ENCODE measurements at regions not wholly inside any gene's neighbourhood (a gene's known extent, or its start where the extent isn't known, plus 50 kb on each side); places are given as distances from the start of the nearest gene placed in this dataset.

DNA sequence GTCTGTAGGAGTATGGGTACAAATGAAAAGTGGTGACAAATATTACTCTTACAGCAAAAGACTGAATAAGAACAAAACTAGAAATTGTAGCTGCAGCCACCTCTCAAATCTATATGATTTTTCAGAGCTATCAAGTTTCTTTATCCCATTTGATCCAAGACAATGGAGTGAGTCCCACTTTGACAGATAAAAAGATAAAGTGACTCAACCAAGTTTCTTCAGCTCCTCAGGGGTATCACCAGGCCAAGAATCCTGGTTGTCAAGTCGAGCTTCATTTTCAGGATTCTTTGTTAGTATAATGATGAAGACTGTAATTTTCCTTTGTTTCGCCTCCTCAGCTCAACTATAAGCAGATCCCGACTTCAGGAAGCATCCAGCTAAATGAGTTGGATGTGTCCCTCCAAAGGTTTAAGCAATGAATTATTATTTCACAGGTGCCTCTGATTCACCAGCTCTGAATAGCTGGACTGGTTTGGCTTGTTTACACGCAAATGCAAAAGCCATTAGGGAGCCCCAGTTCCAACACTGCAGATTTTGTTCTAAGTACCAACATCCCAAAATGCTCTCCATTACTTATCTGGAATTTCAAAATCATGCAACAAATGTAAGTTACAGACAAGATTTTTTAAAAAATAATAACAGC is 238.9 kb downstream of the MAFB start:
- no peak for DNase-seq (ENCODE audit: low read depth in 2 of 2)

DNA sequence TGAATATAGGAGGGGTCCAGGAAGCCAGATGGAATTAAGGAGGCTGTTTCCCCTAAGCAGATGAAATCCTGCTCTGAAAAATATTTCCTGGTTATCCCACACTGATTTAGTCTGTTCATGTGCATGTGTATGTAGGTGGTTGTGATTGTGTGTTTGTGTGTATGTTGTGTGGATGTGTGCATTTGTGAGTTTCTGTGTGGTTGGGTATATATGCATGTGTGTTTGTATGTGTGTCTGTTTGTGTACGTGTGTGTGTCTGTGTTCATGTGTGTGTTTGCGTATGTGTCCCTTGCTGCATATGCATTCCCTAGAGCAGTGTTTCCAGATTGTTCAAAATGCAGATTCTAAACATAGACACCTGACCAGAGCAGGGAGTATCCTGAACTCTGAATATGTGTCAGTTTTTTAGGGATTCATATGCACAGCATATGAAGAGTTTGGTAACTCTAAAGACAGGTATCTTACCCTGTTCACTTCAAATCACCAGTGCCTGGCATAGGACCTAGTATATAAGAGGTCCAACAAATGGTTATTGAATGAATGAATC is 239.8 kb downstream of the MAFB start:
- no peak for DNase-seq (ENCODE audit: low read depth in 2 of 2)

DNA sequence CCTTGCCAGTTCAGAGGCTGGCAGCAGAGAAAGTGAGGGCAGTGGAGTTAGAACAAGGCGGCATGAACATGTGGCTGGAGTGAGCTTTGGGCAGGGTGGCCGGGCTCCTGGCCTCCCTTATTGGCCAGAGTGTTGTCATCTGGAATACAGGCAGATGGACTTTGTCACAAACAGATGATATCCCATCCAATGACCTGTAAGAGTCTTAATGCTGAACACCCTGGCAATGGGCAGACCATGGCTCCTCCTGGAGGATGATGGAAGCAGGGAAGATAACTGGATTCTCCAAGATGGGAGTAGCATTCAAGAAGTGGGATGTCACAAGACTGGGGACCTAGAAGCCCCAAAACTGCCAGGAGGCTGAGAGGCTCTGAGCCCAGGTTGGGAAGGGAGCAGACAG is 242.1 kb downstream of the MAFB start:
- DNase-seq (ENCODE audit: low read depth in 2 of 2), result no peak

DNA sequence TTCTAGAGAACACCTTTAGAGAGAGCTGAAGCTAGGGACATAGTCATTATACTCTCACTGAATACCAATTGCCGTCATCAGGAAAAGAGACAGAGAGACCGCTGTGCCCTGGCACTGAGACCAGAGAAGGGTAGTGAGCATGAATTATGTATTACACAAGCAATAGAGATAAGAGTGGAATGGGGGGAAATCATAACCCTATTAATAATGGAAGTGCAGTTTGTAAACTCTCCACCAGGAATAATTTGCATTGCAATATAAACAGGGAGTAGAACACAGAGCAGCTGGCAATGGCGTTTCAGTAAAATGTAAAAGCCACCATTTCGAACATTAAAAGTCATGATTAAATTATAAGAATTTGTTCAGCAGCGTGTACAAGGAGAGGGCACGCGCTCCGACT is 244.5 kb downstream of the MAFB start:
- DNase-seq (ENCODE audit: low read depth in 2 of 2), result no peak

DNA sequence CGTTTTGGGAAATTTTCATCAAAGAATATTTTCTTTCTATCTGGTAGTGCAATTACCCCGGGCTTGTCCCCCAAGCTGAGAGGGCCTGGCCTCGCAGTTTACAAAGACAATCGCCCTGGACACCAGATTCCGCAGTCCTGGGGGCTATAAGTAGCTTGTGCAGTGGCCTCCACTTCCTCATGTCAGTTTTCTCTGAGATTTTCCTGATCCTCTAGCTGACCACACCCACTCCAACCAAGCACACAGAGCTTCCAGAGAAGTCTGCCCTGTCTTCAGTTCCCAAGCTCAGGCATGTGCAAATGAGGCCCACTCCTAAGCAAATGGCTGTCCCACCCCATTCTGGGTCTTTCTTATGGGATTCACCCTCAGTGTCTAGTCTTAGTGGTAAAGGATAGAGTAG is 245.3 kb downstream of the MAFB start:
- no peak for DNase-seq (ENCODE audit: low read depth in 2 of 2)

DNA sequence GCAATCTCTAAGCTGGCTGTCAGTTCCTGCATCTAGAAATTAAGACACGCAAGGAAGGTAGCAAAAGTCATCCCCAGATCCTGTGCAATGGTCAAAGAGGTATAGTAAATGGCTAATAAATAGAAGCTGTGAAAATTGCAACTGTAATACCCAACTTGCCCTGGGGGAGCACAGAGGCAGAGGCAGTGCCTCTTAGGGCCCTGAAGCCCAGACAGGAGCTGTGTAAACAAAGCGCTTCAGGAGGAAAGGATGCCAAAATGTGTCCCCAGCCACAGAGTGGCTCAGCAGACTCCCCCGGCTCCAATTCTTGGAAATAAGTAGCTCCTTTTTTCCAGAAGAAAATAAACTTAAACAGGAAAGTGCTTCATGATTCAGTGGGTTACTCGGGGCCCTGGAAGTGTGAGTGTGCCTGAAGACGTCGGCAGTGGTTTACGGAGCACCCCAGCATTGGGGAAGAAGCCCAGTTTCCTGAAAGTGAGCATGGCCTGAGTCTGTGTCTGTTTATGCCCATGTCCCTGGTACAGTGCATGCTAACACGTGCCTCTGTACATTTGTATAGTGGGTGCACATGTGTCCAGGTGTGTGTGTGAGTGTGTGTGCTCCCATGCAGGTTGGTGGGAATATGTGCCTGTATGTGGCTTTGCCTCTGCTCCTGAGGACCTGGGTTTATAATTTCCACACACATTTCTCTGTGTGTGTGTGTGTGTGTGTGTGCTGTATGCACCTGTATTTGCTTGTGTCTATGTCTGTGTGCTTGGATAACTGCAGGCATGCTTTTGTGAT is 246.7 kb downstream of the MAFB start:
- no peak for DNase-seq (ENCODE audit: low read depth in 2 of 2)

DNA sequence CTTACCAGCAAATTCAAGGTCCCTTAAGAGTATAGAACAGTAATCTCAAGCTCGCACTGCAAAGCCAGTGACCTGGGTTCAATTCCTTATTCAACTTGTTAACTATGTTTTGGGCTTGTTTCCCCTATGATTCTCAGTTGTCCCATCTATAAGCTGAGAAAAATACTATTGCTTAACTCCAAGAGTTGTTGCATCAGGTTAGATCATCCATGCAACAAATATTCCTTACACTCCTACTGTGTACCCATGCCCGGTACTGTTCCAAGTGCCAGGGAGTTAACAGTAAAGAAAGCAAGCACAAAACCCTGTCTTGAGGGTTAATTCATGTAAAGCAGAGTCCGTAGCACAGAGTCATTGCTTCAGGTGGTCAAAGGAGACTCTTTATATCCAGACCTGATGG is 247.3 kb downstream of the MAFB start:
- no peak for DNase-seq (ENCODE audit: low read depth in 2 of 2)

DNA sequence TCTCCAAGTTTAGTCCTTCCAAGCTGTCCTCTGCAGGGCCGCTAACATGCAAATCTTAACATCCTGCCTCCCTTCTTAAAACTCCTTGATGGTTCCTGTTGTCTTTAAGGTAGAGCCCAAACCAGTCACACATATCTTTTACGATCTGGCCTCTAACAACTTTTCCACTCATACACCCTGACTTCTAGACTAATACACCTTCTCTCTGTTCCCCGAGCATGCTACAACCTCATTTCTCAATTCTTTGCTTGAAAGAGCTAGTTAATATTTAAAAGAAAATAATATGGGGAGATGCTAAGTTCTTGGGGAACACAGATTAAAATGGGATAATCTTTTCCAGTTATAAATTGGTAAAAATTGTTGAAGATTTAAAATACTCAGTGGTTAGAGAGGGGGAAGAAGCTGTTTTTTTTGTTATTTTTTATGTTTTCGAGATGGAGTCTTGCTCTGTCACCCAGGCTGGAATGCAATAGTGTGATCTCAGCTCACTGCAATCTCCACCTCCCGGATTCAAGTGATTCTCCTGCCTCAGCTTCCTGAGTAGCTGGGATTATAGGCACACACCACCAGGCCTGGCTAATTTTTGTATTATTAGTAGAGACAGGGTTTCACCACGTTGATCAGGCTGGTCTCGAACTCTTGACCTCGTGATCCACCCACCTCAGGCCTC is 250.7 kb downstream of the MAFB start:
- DNase-seq (ENCODE audit: low read depth in 2 of 2), result no peak

DNA sequence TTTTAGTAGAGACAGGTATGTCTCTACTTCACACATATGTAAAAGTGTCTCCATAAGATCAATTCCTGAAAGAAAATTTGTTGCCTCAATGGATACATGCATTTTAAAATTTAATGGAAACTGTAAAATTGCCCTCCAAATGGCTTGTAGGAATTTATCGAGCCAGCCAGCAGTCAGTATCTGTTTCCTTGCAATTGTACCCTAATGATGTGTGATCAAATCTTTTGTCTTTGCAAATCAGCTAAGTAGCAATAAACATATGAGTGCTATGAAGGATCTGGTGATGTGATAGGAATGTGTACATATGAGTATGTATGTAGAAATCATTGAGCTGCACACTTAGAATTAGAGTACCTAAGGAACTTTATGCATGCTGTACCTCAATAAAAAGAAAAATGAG is 253.0 kb downstream of the MAFB start:
- no peak for DNase-seq (ENCODE audit: low read depth in 2 of 2)

DNA sequence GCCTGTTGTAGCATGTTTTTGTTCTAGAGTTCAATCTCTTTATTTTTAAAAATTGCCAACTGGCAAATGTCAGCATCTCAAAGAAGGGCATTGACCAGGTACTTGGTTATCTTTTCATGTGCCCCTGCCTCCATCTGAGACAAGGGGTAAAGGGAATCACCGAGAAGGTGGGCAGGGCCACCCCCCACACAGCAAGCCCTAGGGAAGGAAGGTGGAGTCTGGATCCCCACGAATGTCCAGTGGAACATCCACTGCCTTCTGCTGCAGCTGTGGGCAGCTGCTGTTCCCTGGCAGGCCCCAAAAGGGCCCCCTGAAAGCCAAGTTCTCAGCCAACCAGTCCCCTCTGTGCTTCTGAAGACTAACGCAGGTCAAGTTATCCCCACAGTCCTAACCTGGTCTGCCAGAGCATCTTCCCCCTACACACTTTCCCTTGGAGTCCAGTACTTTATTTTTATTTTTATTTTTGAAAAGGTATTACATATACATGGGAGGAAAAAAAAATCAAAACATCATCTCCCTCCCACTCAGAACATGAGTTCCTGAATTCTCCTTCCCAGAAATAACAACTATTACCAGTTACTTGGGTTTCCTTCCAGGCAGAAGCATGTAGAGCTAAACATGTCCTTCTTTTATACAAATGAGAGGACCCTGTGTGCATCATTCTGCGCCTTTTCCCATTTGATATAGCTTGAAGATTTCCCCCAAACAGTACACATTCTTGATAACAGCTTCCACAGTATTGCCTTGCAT is 253.7 kb downstream of the MAFB start:
- no peak for DNase-seq (ENCODE audit: low read depth in 2 of 2)

DNA sequence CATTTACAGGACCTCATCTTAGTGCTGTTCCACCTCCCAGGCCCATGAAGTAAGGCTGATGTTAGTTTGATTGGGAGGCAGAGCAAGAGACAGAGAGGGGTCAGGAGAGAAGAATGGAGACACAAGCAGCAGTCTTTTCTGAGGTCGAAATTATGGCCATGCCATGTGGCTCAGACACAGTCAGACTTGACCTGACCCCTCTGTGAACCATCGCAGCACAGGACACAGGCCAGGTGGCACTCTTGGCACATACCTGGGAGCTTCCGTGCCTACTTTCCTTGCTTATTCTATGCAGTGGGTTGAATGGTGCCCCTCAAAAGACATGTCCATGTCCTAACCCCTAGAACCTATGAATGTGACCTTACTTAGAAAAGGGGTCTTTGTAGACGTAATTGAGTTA is 254.9 kb downstream of the MAFB start:
- no peak for DNase-seq (ENCODE audit: low read depth in 2 of 2)

DNA sequence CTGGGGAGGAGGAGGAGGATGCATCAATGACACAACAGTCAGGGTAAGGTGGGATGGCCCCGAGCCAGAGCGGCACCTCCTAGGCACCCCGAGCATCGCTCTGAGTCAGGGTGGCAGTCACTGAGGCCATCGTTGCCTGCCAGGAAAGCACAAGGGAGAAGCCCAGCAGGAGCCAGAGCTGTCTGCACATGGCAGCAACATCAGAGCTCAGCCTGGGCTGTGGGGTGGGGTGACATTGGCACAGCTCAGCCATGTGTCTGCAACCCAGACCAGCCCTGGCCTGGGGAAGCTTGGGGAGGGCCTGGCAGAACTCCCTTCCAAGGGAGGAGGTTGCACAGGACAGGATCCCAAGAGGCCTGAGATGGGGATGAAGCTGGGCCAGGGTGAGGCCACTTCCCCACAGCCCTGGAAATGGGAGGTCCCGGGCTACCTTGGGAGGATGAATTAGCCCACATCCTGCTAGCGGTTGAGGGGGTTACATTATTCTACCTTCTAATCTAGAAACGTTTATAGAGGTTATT is 255.6 kb downstream of the MAFB start:
- no peak for DNase-seq (ENCODE audit: low read depth in 2 of 2)

DNA sequence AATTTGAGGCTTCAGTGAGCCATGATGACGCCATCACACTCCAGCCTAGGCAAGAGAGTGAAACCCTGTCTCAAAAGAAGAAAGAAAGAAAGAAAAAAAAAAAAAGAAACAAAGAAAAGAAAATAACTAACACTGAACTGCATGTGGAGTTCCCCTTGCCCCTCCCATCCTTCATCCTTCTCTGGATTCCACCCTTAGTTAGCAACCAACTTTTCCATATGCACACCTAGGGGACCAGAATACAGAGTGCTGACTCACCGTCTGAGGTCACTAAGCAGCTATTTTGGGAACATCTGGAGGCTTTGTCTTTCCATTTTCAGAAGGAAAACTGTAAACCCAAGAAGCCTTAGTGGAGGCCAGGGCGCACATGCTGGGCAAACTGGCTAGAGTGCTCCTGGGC is 257.4 kb downstream of the MAFB start:
- no peak for DNase-seq (ENCODE audit: low read depth in 2 of 2)

DNA sequence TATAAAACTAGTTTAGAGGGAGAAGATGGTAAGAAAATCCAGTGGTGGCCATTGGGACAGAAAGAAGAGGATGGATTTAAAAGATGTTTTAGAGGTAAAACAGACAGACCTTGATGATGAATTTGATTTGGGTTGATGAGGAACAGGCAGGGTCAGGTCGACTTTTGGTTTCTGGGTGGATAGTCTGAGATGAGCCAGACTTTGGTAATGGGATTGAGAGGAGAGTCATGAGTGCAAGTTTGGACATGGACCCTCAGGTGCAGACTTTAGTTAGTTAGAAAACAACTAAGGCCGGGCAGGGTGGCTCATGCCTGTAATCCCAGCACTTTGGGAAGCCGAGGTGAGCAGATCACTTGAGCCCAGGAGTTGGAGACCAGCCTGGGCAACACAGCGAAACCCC is 257.9 kb downstream of the MAFB start:
- DNase-seq (ENCODE audit: low read depth in 2 of 2), result no peak

DNA sequence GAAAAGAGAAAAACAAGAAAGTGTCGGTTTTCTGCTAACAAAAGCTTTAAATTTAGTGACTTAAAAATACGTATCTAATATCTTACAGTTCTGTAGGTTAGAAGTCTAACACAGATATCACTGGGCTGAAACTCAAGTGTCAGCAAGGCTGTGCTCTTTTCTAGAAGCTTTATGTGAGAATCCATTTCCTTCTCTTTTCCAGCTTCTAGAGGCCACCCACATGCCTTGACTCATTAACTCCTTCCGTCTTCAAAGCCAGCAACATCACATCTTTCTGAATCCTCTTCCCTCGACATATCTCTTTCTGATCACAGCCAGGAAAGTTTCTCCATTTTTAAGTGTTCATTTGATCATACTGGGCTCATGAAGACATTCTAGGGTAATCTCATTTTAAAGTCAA is 262.0 kb downstream of the MAFB start:
- DNase-seq (ENCODE audit: low read depth in 2 of 2), result no peak

DNA sequence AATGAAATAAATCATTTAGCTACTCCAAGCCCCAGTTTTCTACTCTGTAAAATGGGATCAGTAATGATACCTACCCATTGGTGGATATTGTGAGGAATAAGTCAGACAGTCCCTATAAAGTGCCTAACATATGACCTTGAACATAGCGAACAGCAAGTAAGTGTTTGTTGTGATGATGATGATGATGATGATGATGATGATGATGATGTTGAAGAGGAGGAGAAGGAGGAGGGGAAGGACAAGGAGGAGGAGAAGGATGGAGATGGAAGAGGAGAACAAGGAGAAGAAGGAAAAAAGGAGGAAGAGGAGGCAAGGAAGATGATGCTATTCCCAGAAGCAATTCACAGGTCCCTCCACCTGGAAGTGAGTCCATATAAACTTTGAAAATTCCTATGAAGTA is 264.3 kb downstream of the MAFB start:
- DNase-seq (ENCODE audit: low read depth in 2 of 2), result no peak

DNA sequence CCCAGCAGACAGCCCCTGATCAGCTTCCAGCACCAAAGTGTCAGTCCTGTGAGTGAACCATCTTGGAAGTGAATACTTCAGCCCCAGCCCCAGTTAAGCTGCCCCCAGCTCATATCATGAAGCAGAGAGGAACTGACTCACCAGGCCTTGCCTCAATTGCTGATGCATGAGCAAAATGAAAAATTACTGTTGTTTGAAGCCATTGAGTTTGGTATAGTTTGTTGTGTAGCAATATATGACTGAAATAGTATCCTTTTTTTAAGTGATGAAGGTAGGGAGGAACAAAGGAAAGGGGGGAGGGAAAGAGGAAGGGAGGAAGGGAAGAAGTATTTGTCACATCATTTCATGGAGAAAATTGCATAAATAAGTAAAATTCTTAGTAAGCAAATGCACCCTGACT is 266.4 kb downstream of the MAFB start:
- no peak for DNase-seq (ENCODE audit: low read depth in 2 of 2)

DNA sequence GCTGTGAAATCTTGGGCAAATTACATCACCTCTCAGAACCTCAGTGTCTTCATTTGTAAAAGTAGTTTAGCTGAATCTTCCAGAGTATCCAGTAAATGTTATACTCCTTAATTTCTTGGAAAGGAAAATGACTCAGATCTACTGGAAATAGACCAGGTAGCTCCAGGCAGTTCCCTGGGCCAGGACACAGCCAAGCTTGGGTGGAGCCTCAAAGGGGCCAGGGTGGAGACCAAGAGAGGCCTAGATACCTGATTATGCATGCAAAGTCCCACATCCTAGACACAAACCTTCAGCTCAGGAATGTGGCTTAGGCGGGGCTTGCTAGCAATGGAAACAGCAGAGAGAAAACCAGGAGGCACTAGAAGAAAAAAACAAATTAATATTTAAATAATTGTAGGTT is 272.8 kb downstream of the MAFB start:
- no peak for DNase-seq (ENCODE audit: low read depth in 2 of 2)

DNA sequence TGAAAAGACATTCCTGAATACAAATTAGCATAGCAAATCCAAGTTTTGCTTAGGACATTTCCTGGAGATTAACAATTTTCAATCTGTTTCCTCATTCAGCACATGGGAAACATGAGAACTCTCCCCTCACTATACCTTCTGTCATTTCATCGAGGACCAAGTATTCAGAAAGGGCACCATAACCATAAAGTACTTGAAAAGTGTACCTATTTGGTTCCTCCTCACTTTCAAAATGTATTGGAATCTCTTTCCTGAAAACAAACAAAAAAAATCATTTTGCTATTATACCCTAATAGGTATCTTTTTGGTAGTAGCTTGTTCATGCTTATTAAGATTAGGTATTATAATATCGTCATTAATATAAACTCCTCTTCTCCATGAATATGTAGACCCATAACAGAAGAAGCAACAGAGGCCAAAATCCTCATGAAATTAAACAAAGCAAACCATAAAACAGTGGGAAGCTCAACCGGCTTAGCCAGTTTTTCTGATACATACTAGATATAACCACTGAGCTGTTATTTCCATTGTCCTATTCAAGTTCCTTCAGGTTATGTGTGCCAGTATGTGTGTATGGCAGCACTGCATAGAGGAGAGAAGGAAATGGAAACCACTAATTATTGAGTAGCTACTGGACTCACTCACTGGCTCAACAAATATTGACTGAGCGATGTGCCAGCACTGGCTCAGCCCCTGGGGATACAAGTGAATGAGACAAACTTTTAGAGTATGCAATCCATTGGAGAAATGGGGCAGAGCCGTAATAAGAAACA is 274.0 kb downstream of the MAFB start:
- DNase-seq (ENCODE audit: low read depth in 2 of 2), result no peak

DNA sequence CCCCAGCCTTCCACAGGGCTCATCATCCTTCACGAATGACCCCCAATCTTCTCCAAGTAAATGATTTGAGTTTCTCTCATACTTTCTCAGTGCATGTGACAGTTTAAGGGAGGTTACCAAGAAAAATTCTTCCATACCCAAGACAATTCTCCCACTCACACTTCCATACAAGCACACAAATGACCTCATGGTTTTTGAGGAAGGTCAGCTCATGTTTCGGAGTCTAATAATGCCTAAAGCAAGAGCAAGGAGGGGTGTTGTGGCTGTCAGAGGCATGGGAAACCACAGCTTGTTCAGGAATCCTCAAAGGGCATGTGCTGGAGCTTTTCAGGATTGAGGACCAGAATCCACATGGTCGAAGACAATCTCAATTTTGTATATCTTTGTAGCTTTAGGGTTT is 279.0 kb downstream of the MAFB start:
- no peak for DNase-seq (ENCODE audit: low read depth in 2 of 2)

DNA sequence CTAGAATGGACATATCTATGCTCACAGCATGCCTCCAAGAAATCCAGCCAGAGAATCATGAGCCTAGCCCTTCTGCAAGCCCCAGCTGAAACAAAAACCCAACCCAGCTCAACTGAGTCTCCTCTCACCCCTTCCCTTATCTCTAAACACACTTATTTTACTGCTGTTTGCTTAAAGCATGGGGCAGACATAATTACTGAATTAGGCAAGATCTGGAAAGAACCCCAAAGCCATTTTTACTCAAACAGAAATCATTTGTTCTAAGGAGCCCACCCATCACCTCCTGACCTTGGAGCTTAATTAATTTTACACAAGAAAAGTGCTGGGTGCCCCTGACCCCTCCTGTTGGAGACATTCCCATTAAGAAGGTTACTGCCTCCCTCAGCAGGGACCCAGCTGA is 291.6 kb downstream of the MAFB start:
- DNase-seq (ENCODE audit: low read depth in 2 of 2), result no peak

Measured in stimulated activated CD4-positive, alpha-beta T cell treated with anti-CD3 and anti-CD28 coated beads, Interleukin-1b, Interleukin-23, amount 100 ng/mL, for 4 hours (primary cell).